Sigmoid colon (tissue), 6 donors: ENCODE measurements at regions not wholly inside any gene's neighbourhood (a gene's known extent, or its start where the extent isn't known, plus 50 kb on each side); places are given as distances from the start of the nearest gene placed in this dataset.
"Not testable (repeated sequence)": the region's sequence is repeated elsewhere in the genome, so short reads cannot be mapped to it uniquely, and the experiment has no call there.

ENCODE experiments used
- DNase-seq: peaks from one replicate; pipeline ENCODE4 v3.0.0-alpha.2; 2019
- H3K27ac ChIP-seq, 4 donors: fragments of 200-600 bp; sonication (generic); one replicate each; pipeline ENCODE4 v1.5.1; 2016 to 2019; ENCODE audit warnings: mild to moderate bottlenecking in 1 of 4
- H3K27me3 ChIP-seq, 3 donors: fragments of 200-600 bp; sonication (generic); one replicate each; pipeline ENCODE4 v1.5.1; 2019; ENCODE audit warnings: mild to moderate bottlenecking in 1 of 3
- H3K36me3 ChIP-seq, 4 donors: fragments of 200-600 bp; sonication (generic); one replicate each; pipeline ENCODE4 v1.5.1; 2016 to 2019
- H3K4me1 ChIP-seq, 4 donors: fragments of 200-600 bp; sonication (generic); one replicate each; pipeline ENCODE4 v1.5.1; 2017 to 2019
- H3K4me3 ChIP-seq, 4 donors: fragments of 200-600 bp; sonication (generic); one replicate each; pipeline ENCODE4 v1.5.1; 2017 to 2019; ENCODE audit warnings: mild to moderate bottlenecking in 2 of 4, moderate library complexity in 1 of 4
- H3K9me3 ChIP-seq, 4 donors: fragments of 200-600 bp in 3 of 4; sonication (generic) in 3 of 4; one replicate each; pipeline versions ENCODE4 v1.5.1 to v1.6.1; 2013 to 2019
- CTCF ChIP-seq, 4 experiments: fragments of 450-650 bp in 3 of 4; fragments of 200-600 bp in 1 of 4; IDR thresholded peaks; one replicate each; pipeline ENCODE4 v1.5.1; 2016 to 2019; ENCODE audit warnings: antibody characterized with exemption in 4 of 4, mild to moderate bottlenecking in 3 of 4, moderate library complexity in 2 of 4
- EP300 ChIP-seq, 4 donors: sonication (generic); formaldehyde crosslinking; IDR thresholded peaks; one replicate each; pipeline ENCODE4 v1.6.1; 2017; ENCODE audit warnings: antibody characterized with exemption in 4 of 4
- POLR2A ChIP-seq, 2 donors: fragments of 450-650 bp; IDR thresholded peaks; one replicate each; pipeline ENCODE4 v1.6.1; 2016; ENCODE audit warnings: antibody characterized with exemption in 2 of 2, mild to moderate bottlenecking in 2 of 2, moderate library complexity in 2 of 2
- POLR2AphosphoS5 ChIP-seq, 4 donors: sonication (generic); formaldehyde crosslinking; IDR thresholded peaks; one replicate each; pipeline ENCODE4 v1.6.1; 2017; ENCODE audit warnings: antibody characterized with exemption in 4 of 4
- WGBS, 2 donors: extraction: QIAGEN DNeasy Blood & Tissue Kit; methylation state at CpG; one replicate each; pipeline ENCODE4 v1.1.7; 2013; 5-methylcytosine and 5-hydroxymethylcytosine counted together
- intact Hi-C: fragments of 100-400 bp; cut with DNase I; formaldehyde crosslinking; loops from one replicate; pipeline ENCODE4 v1.15.1; 2023
- donor health status: healthy with polysubstance abuse.
- donor health status: healthy.

DNA sequence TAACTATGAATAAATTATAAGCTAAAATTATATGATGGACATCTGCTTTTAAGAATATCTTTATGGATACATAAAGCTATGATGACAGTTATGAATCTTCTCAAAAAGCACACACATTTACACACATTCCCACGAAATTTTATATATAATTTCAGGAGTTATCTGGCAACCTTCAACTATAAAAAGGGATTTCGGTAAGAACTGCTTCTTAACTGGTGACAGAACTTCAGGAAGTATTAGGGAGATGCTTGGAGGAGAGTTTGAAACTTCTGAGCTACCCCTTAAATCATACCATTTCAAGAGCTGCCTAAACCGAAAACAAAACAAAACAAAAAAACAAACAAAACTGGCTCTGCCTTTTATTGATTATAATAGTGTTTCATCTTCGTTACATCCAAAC lies 399.4 kb downstream of the ZEB2 start:
- H3K27me3 ChIP-seq = no peaks in the 10 kb centered on the region
- H3K9me3 ChIP-seq = no peaks in the 10 kb centered on the region
- DNase-seq = no peak
- no peak overlapping the region for H3K4me3 ChIP-seq
- intact Hi-C loops = no loop called here
- TF ChIP-seq CTCF (IDR thresholded peaks at IDR 0.05) = no peak
- TF ChIP-seq EP300 (IDR thresholded peaks at IDR 0.05) = no peak
- TF ChIP-seq POLR2A (IDR thresholded peaks at IDR 0.05) = no peak
- TF ChIP-seq POLR2AphosphoS5 (IDR thresholded peaks at IDR 0.05) = no peak
- no peaks in the 10 kb centered on the region for H3K36me3 ChIP-seq
- H3K27ac ChIP-seq = no peak overlapping the region
- WGBS, 2 donors = 92% methylated on average over 4 of the region's 4 CpGs
- H3K4me1 ChIP-seq = no peaks in the 10 kb centered on the region

DNA sequence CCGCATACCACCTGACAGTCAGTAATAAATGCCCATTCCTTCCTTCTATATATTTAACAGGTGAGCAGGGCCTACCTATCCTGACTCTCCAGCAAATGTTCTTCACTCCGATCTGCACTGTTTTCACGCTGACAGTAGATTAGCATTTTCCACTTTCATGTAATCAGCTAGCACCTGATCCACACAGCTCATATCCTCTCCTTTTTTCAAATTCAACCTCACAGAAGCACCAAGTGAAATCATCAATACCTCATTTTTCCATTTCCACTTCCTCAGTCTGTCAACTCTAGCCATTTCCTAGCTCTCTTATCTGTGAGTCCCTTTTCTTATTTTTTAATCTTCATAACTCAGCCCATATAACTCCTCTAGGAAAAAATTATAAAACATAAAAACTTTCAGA lies 402.8 kb downstream of the ZEB2 start:
- intact Hi-C loops = no loop called here
- no peaks in the 10 kb centered on the region for H3K36me3 ChIP-seq
- WGBS, 2 donors = 93 to 96% methylated on average over 3 of the region's 3 CpGs

DNA sequence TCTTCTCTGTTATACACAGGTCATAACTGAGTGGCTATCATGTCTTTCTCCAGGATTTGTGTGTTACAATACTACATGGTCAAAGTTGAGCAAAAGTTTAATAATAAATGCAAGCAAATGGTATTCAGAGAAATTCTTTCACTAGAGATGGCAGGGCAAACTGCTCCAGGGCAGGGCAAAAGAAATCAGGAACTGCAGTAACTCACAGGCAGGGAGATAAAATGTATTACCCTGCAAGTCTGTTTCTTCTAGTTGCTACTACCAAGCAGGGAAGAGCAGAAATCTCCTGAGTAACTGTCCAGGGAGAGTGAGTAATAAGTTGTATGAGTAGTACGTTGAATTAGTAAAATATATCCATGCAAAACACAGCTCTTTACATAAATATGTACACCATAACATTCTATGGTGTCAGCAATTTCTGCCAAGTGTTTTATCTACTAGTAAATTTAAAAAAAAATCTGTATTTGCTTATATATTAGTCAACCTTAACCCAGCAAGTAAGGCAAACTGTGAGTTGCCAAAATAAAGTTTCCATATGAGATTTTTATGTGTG lies 404.1 kb downstream of the ZEB2 start:
- Histone ChIP-seq H3K36me3 (no peaks in the 10 kb centered on the region), H3K4me3 (no peak overlapping the region), H3K27ac (no peak overlapping the region), H3K27me3 (no peaks in the 10 kb centered on the region), H3K4me1 (no peaks in the 10 kb centered on the region), H3K9me3 (no peaks in the 10 kb centered on the region)
- DNase-seq = no peak
- TF ChIP-seq POLR2A (IDR thresholded peaks at IDR 0.05) (no peak), EP300 (IDR thresholded peaks at IDR 0.05) (no peak), POLR2AphosphoS5 (IDR thresholded peaks at IDR 0.05) (no peak), CTCF (IDR thresholded peaks at IDR 0.05) (no peak)
- intact Hi-C loops = no loop called here
- 85 to 86% methylated on average over 1 of the region's 1 CpG for WGBS, 2 donors

More for the DNA sequence above, 402.8 kb downstream of the ZEB2 start:
- DNase-seq = no peak
- no peak overlapping the region for H3K27ac ChIP-seq
- H3K4me1 ChIP-seq = no peaks in the 10 kb centered on the region
- no peaks in the 10 kb centered on the region for H3K27me3 ChIP-seq
- TF ChIP-seq POLR2A (IDR thresholded peaks at IDR 0.05) (no peak), EP300 (IDR thresholded peaks at IDR 0.05) (no peak), CTCF (IDR thresholded peaks at IDR 0.05) (no peak), POLR2AphosphoS5 (IDR thresholded peaks at IDR 0.05) (no peak)
- H3K9me3 ChIP-seq = no peaks in the 10 kb centered on the region
- H3K4me3 ChIP-seq = no peak overlapping the region

- TF ChIP-seq POLR2AphosphoS5 (IDR thresholded peaks at IDR 0.05) = no peak
- no peak for TF ChIP-seq POLR2A (IDR thresholded peaks at IDR 0.05)
- TF ChIP-seq CTCF (IDR thresholded peaks at IDR 0.05) = no peak
- TF ChIP-seq EP300 (IDR thresholded peaks at IDR 0.05) = no peak
- 94 to 96% methylated on average over 1 of the region's 1 CpG for WGBS, 2 donors
- no peak for DNase-seq
- intact Hi-C loops = no loop called here
- Histone ChIP-seq H3K4me1 (no peaks in the 10 kb centered on the region), H3K4me3 (no peak overlapping the region), H3K9me3 (no peaks in the 10 kb centered on the region), H3K36me3 (no peaks in the 10 kb centered on the region), H3K27ac (no peak overlapping the region), H3K27me3 (no peaks in the 10 kb centered on the region)
These were observed 405.2 kb downstream of the ZEB2 start for GRCh38 chr2:144114760-144115159.

DNA sequence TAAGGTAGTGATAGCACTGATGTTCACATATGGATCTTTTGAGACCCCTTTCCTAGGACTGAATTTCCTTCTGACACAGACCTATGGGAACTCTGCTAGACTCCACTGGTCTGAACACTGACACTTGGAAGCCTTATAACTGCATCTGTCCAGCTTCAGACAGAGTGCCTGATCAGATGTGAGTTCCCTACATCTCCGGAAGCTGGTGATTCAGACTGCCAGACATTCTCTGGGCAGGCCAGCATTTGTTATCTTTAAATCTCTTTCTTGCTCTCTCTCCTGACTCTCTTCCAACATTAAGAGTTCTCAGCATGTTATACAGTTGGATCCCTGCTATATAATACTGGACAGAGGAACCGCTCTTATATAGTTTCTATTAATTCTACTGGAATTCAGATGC lies 408.5 kb downstream of the ZEB2 start:
- no peak for DNase-seq
- Histone ChIP-seq H3K36me3 (no peaks in the 10 kb centered on the region), H3K4me3 (no peak overlapping the region), H3K27ac (no peak overlapping the region), H3K27me3 (no peaks in the 10 kb centered on the region), H3K9me3 (no peaks in the 10 kb centered on the region), H3K4me1 (no peaks in the 10 kb centered on the region)
- TF ChIP-seq POLR2A (IDR thresholded peaks at IDR 0.05) = no peak
- TF ChIP-seq EP300 (IDR thresholded peaks at IDR 0.05) = no peak
- no peak for TF ChIP-seq CTCF (IDR thresholded peaks at IDR 0.05)
- 80 to 90% methylated on average over 2 of the region's 2 CpGs for WGBS, 2 donors
- intact Hi-C loops = no loop called here

- H3K4me3 ChIP-seq, H3K9me3 ChIP-seq, H3K27me3 ChIP-seq, H3K4me1 ChIP-seq, intact Hi-C loops, DNase-seq, H3K27ac ChIP-seq, H3K36me3 ChIP-seq: not testable (repeated sequence)
- 90 to 97% methylated on average over 3 of the region's 3 CpGs for WGBS, 2 donors
These were observed 413.8 kb downstream of the ZEB2 start for GRCh38 chr2:144106104-144106503.
